Gastroesophageal sphincter (tissue), 3 donors: ENCODE measurements at regions not wholly inside any gene's neighbourhood (a gene's known extent, or its start where the extent isn't known, plus 50 kb on each side); places are given as distances from the start of the nearest gene placed in this dataset.

ENCODE experiments used
- CTCF ChIP-seq, 4 experiments: fragments of 200-600 bp in 2 of 4; fragments of 450-650 bp in 2 of 4; sonication (generic) in 1 of 4; IDR thresholded peaks; one replicate each; pipeline ENCODE4 v1.5.1; 2017 to 2019; ENCODE audit warnings: antibody characterized with exemption in 4 of 4, mild to moderate bottlenecking in 2 of 4, moderate library complexity in 2 of 4
- POLR2A ChIP-seq, 2 donors: fragments of 450-650 bp; IDR thresholded peaks; one replicate each; pipeline ENCODE4 v1.6.1; 2017; ENCODE audit warnings: antibody characterized with exemption in 2 of 2, mild to moderate bottlenecking in 2 of 2, moderate library complexity in 1 of 2

- TF ChIP-seq CTCF (IDR thresholded peaks at IDR 0.05) (no peak), POLR2A (IDR thresholded peaks at IDR 0.05) (no peak)
Observed at GRCh38 chr2:239545741-239546392, 145.0 kb upstream of the HDAC4 start.
